Stimulated activated CD8-positive, alpha-beta memory T cell treated with anti-CD3 and anti-CD28 coated beads, Interleukin-7, amount 100 ng/mL, for 48 hours (primary cell): ENCODE measurements at regions not wholly inside any gene's neighbourhood (a gene's known extent, or its start where the extent isn't known, plus 50 kb on each side); places are given as distances from the start of the nearest gene placed in this dataset.

Source experiments
- DNase-seq, 2 donors: peaks; one replicate each; pipeline ENCODE4 v3.0.0-alpha.2; 2020; ENCODE audit warnings: low read depth in 1 of 2; ENCODE audit errors: extremely low read depth in 1 of 2

GRCh38 chr4:98771959-98772632, 113.7 kb upstream of the TSPAN5 start:
- DNase-seq: no peak

GRCh38 chr4:98765771-98766170, 107.4 kb upstream of the TSPAN5 start:
- no peak for DNase-seq

GRCh38 chr4:98758182-98758581, 99.8 kb upstream of the TSPAN5 start:
- DNase-seq: no peak

DNA sequence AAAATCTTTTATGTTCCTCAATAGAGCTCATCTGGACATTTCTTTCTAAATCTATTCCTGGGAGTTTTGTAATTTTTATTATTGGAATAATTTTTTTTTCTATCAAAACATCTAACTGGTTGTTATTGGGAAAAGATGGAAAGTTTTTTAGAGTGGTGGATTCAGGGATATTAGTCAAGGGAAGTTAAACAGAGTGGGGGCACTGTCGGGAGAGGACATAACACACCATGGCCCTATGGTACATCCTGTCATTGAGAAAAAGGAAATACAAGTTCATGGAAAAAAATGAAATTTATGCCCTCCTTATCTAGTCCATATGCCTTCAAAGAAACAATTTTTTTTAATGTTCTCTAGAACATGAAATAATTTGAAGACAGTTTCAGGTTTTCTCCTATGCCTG, 96.3 kb upstream of the TSPAN5 start:
- no peak for DNase-seq

DNA sequence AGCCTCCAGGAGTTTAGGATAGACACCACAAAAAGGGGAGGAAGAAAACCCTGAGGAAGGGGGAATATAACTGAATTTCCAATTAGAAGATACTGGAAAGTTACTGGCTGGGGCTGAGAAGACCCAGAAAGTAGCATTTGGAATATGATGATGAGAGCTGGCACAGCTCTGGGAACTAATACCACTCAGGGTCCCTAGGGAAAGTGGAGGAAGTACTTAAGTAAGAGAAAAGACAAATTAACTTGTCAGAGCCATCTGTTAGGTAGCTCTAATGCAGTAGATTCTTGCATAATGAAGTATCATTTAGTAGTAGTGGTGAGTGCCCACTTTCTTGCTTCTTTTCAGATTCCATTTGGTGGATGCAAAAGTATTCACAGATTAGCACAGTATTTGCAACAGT, 90.8 kb upstream of the TSPAN5 start:
- DNase-seq: no peak

GRCh38 chr4:98748609-98749008, 90.2 kb upstream of the TSPAN5 start:
- DNase-seq: no peak

- no peak for DNase-seq
These were observed 89.1 kb upstream of the TSPAN5 start for GRCh38 chr4:98747393-98748091.

- DNase-seq: no peak
These were observed 88.5 kb upstream of the TSPAN5 start for GRCh38 chr4:98746936-98747335.

DNA sequence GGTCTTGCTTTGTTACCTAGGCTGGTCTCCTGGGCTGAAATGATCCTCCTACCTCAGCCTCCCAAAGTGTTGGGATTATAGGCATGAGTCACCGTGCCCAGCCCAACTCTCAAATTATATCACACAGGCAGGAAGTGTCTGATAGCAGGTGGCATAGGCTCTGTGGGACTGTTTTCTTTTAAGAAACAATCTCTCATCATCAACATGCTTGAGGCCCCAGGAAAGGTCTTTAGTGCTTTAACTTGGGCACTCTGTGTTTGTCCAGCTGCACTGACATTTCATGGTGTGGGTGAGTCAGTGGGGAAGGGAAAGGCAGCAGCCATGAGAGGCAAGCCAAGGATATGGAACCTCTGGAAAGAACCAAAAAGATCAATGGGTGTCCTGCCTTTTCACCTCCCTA, 88.1 kb upstream of the TSPAN5 start:
- DNase-seq: no peak

- DNase-seq: no peak
These were observed 87.0 kb upstream of the TSPAN5 start for GRCh38 chr4:98745366-98745765.

DNA sequence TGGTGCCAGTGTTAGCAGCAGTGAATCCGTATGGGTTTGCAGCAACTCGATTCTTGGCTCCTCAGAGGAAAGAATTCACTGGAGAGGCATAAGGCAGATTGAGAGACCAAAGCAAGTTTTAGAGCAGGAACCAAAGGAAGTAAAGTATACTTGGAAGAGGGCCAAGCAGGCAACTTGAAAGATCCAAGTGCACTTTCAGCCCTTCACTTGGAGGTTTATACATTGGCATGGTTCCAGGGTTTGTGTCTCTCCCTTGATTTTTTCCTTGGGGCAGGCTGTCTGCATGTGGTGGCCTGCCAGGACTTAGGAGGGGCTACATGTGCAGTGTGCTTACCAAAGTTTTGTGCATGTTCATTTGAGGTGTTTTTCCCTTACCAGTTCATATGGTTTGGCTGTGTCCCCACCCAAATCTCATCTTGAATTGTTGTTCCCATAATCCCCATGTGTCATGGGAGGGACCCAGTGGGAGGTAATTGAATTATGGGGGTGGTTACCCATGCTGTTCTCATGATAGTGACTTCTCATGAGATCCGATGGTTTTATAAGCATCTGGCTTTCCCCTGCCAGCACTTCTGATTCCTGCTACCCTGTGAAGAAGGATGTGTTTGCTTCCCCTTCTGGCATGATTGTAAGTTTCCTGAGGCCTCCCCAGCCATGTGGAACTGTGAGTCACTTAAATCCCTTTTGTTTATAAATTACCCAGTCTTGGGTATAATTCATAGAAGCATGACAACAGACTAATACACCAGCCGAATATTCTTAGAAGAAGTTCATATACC, 86.2 kb upstream of the TSPAN5 start:
- DNase-seq: no peak

GRCh38 chr4:98741952-98742351, 83.5 kb upstream of the TSPAN5 start:
- DNase-seq: no peak

GRCh38 chr4:98739751-98740150, 81.3 kb upstream of the TSPAN5 start:
- DNase-seq: no peak

DNA sequence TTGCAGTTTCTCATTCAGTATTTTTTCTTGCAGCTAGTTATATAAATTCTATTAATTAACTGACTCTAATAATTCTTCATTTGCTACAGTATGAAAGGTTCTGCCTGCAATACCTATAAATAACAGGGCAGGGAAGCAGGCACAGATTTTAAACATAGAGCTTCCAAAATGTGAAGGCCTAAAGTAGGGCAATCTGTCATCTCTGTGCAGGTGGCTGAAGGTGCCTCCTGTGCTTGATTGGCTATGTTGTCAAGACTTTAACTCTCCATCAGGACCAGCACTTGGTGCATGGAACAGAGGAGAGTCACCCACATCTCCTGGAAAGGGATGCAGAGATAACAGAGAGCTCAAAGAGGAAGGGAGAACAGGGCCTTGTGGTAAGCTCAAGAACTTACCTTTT, 75.2 kb upstream of the TSPAN5 start:
- no peak for DNase-seq

GRCh38 chr4:98728871-98729270, 70.5 kb upstream of the TSPAN5 start:
- DNase-seq: no peak

DNA sequence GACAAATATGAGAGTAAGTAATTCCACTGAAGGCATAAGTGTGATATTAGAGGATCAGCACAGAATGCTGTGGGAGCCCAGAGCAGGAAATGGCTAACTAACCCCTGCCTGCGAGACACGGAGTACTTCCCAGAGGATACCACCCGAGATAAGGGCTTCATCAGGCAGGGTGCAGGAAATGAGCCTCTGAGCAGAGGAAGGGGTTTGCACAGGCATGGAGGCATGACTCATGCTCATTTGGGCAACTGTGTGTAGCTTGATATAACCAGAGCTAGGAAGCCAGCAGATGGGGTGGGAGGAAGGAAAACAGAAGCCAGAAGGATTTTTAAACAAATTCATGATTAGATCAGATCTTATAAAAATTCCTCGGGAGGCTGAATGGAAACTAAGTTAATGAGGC, 70.0 kb upstream of the TSPAN5 start:
- DNase-seq: no peak

DNA sequence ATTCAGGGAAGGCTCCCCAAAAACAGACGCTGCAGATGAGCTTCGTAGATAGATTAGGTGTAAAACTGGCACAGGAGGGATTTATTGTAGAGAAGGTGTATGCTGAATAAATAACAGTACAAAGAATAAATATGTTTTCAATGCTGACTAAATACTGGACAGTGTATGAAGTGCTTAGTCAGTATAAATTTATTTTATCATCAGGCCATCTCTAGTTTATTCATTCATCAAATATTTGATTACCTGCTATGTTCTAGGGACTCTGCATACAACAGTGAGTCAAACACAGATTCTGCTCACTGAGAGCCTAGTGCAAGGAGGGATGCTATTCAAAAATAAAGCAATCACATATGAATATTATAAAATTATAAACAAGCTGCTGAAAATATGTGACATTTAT, 63.6 kb upstream of the TSPAN5 start:
- no peak for DNase-seq

- no peak for DNase-seq
These were observed 62.6 kb upstream of the TSPAN5 start for GRCh38 chr4:98720871-98721480.

DNA sequence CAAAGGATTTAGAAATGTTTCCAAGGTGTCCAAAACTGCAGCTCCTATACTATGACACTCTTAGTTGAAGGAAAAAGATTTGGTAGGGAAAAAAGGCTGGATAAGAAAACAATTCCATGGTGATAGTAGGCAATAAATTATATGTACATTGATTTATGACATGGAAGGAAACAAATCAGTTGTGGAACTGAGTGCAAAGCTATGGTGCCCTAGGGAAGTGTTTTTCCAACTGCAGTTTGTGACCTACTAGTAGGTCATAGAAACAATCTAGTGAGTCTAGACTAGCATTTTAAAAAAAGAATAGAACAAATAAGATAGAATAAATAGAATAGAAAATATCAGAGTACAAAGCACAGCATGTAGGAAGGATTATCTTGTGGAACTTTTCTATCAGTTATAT, 58.4 kb upstream of the TSPAN5 start:
- no peak for DNase-seq

GRCh38 chr4:98712607-98713006, 54.2 kb upstream of the TSPAN5 start:
- no peak for DNase-seq

DNA sequence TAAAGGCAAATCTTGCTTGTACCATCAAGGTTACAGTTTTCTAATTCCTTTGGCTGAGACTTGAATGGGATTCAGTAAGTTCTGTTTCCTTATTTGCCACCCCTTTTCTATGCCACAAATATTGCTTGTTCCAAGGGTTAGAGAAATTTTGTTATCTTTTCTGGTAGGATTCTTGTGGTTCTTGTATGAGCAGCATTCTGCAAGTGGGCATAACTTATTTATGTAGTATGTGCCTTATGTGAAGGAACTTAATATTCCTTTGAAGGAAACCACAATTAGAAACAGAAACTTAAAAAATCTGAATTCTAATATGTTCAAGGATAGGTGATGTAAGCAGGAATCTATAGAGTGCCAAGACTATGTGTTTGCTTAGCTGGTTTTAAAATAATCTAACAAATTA, 53.1 kb upstream of the TSPAN5 start:
- no peak for DNase-seq

DNA sequence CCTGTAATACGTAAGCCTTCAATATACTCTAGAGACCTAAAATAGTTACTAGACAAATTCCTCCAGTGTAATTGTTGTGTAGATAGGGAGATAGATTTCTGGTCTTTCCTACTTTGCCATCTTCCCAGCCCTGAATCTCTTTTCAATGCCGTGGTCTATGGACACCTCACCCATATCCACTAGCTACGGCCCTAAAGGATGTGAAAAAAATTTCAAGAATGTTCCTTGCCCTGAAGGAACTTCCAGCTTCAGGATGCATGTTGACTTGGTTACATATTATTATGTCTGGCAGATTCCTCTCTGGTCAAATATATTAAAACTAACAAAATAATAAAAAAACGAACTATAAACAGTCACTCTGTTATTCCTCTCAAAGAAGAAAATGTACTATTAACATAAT, 52.4 kb upstream of the TSPAN5 start:
- no peak for DNase-seq
